Activated B cell treated with CpG ODN at 0.5 μM for 24 hours (primary cell): ENCODE measurements at regions not wholly inside any gene's neighbourhood (a gene's known extent, or its start where the extent isn't known, plus 50 kb on each side); places are given as distances from the start of the nearest gene placed in this dataset.

Experiments
- ATAC-seq: fragments of 200-7000 bp; cut with Tn5 transposase; one replicate; pipeline ENCODE4 v1.10.0; 2021; ENCODE audit warnings: low read depth, mild to moderate bottlenecking, moderate library complexity
- CTCF ChIA-PET: fragments of 350-600 bp; sonication (Branson Sonifier 250); formaldehyde crosslinking; loops from one replicate; lab custom pipeline; 2021; ENCODE audit warnings: antibody characterized with exemption; lab: Charles Lee
- POLR2A ChIA-PET: fragments of 350-600 bp; sonication (Branson Sonifier 250); formaldehyde crosslinking; loops from one replicate; lab custom pipeline; 2021; ENCODE audit warnings: antibody characterized with exemption; lab: Charles Lee
- DNase-seq: peaks from one replicate; pipeline ENCODE4 v3.0.0; 2022
- H3K27ac Mint-ChIP-seq: one replicate; pipeline ENCODE4 v1.8.0; 2020; ENCODE audit warnings: mixed read lengths
- H3K27me3 Mint-ChIP-seq: one replicate; pipeline ENCODE4 v1.8.0; 2021; ENCODE audit warnings: mixed read lengths
- H3K36me3 Mint-ChIP-seq: one replicate; pipeline ENCODE4 v1.8.0; 2021; ENCODE audit warnings: low read depth, mixed read lengths
- H3K4me1 Mint-ChIP-seq: one replicate; pipeline ENCODE4 v1.8.0; 2021; ENCODE audit warnings: mixed read lengths
- H3K4me3 Mint-ChIP-seq: one replicate; pipeline ENCODE4 v1.8.0; 2020; ENCODE audit warnings: mild to moderate bottlenecking, mixed read lengths
- H3K9me3 Mint-ChIP-seq: one replicate; pipeline ENCODE4 v1.8.0; 2020; ENCODE audit warnings: mixed read lengths
- CTCF ChIP-seq: fragments of 200-600 bp; IDR thresholded peaks from one replicate; pipeline ENCODE4 v1.8.0; 2022; ENCODE audit warnings: antibody characterized with exemption, mild to moderate bottlenecking
- intact Hi-C: fragments of 100-400 bp; cut with micrococcal nuclease; formaldehyde crosslinking; loops from one replicate; pipeline ENCODE4 v1.15.1; 2024

- Mint-ChIP-seq H3K9me3 (no peaks in the 10 kb centered on the region), H3K4me3 (no peak overlapping the region), H3K27me3 (no peaks in the 10 kb centered on the region), H3K27ac (no peak overlapping the region), H3K4me1 (no peaks in the 10 kb centered on the region), H3K36me3 (no peaks in the 10 kb centered on the region)
- ChIA-PET POLR2A (no interaction called here), CTCF (no interaction called here)
- no peak for TF ChIP-seq CTCF
- DNase-seq (no peak), ATAC-seq (no peak)
- intact Hi-C loops, result no loop called here
Observed at GRCh38 chr14:30211326-30211725, 283.7 kb upstream of the PRKD1 start.

GRCh38 chr14:30214014-30214413, 286.4 kb upstream of the PRKD1 start:
- H3K9me3 Mint-ChIP-seq, result no peaks in the 10 kb centered on the region
- DNase-seq (no peak), ATAC-seq (no peak)
- no peak for TF ChIP-seq CTCF
- no peaks in the 10 kb centered on the region for H3K36me3 Mint-ChIP-seq
- ChIA-PET CTCF (interaction anchor here (1.1 to 1.9 kb wide), 3 partner anchors 416 to 1469 kb away, joined by 3 to 5 read pairs (median 4); no protein-coding TSS in a partner anchor), POLR2A (no interaction called here)
- H3K27me3 Mint-ChIP-seq, result no peaks in the 10 kb centered on the region
- intact Hi-C loops, result loop anchor here (1.0 kb wide), 2 partner anchors 665 to 1460 kb away; no protein-coding TSS in a partner anchor
- H3K4me3 Mint-ChIP-seq, result no peak overlapping the region
- no peaks in the 10 kb centered on the region for H3K4me1 Mint-ChIP-seq
- no peak overlapping the region for H3K27ac Mint-ChIP-seq

GRCh38 chr14:30214461-30215090, 286.9 kb upstream of the PRKD1 start:
- no peak for DNase-seq
- ChIA-PET POLR2A (no interaction called here), CTCF (interaction anchor here (1.1 to 1.9 kb wide), 3 partner anchors 416 to 1469 kb away, joined by 3 to 5 read pairs (median 4); no protein-coding TSS in a partner anchor)
- intact Hi-C loops, result loop anchor here (1.0 kb wide), 2 partner anchors 665 to 1460 kb away; no protein-coding TSS in a partner anchor
- Mint-ChIP-seq H3K4me1 (no peaks in the 10 kb centered on the region), H3K9me3 (no peaks in the 10 kb centered on the region), H3K27ac (no peak overlapping the region), H3K36me3 (no peaks in the 10 kb centered on the region), H3K27me3 (no peaks in the 10 kb centered on the region), H3K4me3 (no peak overlapping the region)
- no peak for TF ChIP-seq CTCF
- ATAC-seq, result no peak

- Mint-ChIP-seq H3K27me3 (no peaks in the 10 kb centered on the region), H3K27ac (no peak overlapping the region), H3K4me1 (no peaks in the 10 kb centered on the region), H3K9me3 (no peaks in the 10 kb centered on the region), H3K36me3 (no peaks in the 10 kb centered on the region), H3K4me3 (no peak overlapping the region)
- ATAC-seq (no peak), DNase-seq (no peak)
- intact Hi-C loops, result no loop called here
- POLR2A ChIA-PET, result no interaction called here
- no peak for TF ChIP-seq CTCF
- CTCF ChIA-PET, result no interaction called here
Observed at GRCh38 chr14:30218907-30219306, 291.3 kb upstream of the PRKD1 start.

GRCh38 chr14:30221546-30221945, 293.9 kb upstream of the PRKD1 start:
- intact Hi-C loops, result no loop called here

More at GRCh38 chr14:30221546-30221945, 293.9 kb upstream of the PRKD1 start:
- DNase-seq (no peak), ATAC-seq (no peak)
- Mint-ChIP-seq H3K36me3 (no peaks in the 10 kb centered on the region), H3K4me1 (no peaks in the 10 kb centered on the region), H3K27me3 (no peaks in the 10 kb centered on the region), H3K9me3 (no peaks in the 10 kb centered on the region), H3K27ac (no peak overlapping the region), H3K4me3 (no peak overlapping the region)
- TF ChIP-seq CTCF, result no peak
- ChIA-PET CTCF (no interaction called here), POLR2A (no interaction called here)
